M059J (cell line): ENCODE measurements at regions not wholly inside any gene's neighbourhood (a gene's known extent, or its start where the extent isn't known, plus 50 kb on each side); places are given as distances from the start of the nearest gene placed in this dataset.
"Not testable (repeated sequence)": the region's sequence is repeated elsewhere in the genome, so short reads cannot be mapped to it uniquely, and the experiment has no call there.

Experiments
- DNase-seq: peaks from one replicate; pipeline ENCODE4 v3.0.0-alpha.2; 2012; ENCODE audit warnings: low read depth

GRCh38 chr14:71734885-71735284 lies 197.3 kb upstream of the RGS6 start:
- DNase-seq = no peak

GRCh38 chr14:71737760-71738159 lies 194.5 kb upstream of the RGS6 start:
- DNase-seq = no peak

GRCh38 chr14:71739273-71739990 lies 192.8 kb upstream of the RGS6 start:
- DNase-seq = peak; percentile 44

GRCh38 chr14:71741241-71741640 lies 191.0 kb upstream of the RGS6 start:
- DNase-seq = no peak

GRCh38 chr14:71742485-71742884 lies 189.7 kb upstream of the RGS6 start:
- DNase-seq = no peak

- DNase-seq = no peak
Measured at GRCh38 chr14:71745072-71745471, 187.2 kb upstream of the RGS6 start.

- no peak for DNase-seq
Measured at GRCh38 chr14:71748196-71748595, 184.0 kb upstream of the RGS6 start.

- no peak for DNase-seq
Measured at GRCh38 chr14:71749613-71750238, 182.5 kb upstream of the RGS6 start.

GRCh38 chr14:71751264-71751663 lies 181.0 kb upstream of the RGS6 start:
- peak; percentile 59 for DNase-seq

GRCh38 chr14:71752111-71752738 lies 180.0 kb upstream of the RGS6 start:
- DNase-seq = no peak

GRCh38 chr14:71753126-71753830 lies 179.0 kb upstream of the RGS6 start:
- peak; percentile 89 for DNase-seq

GRCh38 chr14:71753976-71754375 lies 178.3 kb upstream of the RGS6 start:
- no peak for DNase-seq

GRCh38 chr14:71754422-71755095 lies 177.7 kb upstream of the RGS6 start:
- peak; percentile 24 for DNase-seq

- no peak for DNase-seq
Measured at GRCh38 chr14:71758229-71758951, 173.8 kb upstream of the RGS6 start.

GRCh38 chr14:71762575-71762974 lies 169.7 kb upstream of the RGS6 start:
- no peak for DNase-seq

- DNase-seq = no peak
Measured at GRCh38 chr14:71764701-71765382, 167.4 kb upstream of the RGS6 start.

- no peak for DNase-seq
Measured at GRCh38 chr14:71765505-71765904, 166.7 kb upstream of the RGS6 start.

GRCh38 chr14:71770431-71770830 lies 161.8 kb upstream of the RGS6 start:
- no peak for DNase-seq

GRCh38 chr14:71771421-71771820 lies 160.8 kb upstream of the RGS6 start:
- DNase-seq = not testable (repeated sequence)

GRCh38 chr14:71771996-71772395 lies 160.2 kb upstream of the RGS6 start:
- DNase-seq = not testable (repeated sequence)
